H9 (cell line): ENCODE measurements at regions not wholly inside any gene's neighbourhood (a gene's known extent, or its start where the extent isn't known, plus 50 kb on each side); places are given as distances from the start of the nearest gene placed in this dataset.

ENCODE experiments used
- DNase-seq: peaks from one replicate; pipeline ENCODE4 v3.0.0-alpha.2; 2017
- H2AFZ ChIP-seq: one replicate; pipeline ENCODE4 v1.6.1; 2013; ENCODE audit warnings: mild to moderate bottlenecking, low read length, control low read depth, moderate library complexity
- H2AK5ac ChIP-seq: 2 replicates; pipeline ENCODE4 v1.6.1; 2013; ENCODE audit warnings: low read length, control low read depth, mixed read lengths; ENCODE audit not compliant: insufficient read length
- H2BK120ac ChIP-seq: one replicate; pipeline ENCODE4 v1.6.1; 2013; ENCODE audit warnings: low read depth, mild to moderate bottlenecking, low read length, control low read depth, inconsistent platforms; ENCODE audit not compliant: poor library complexity, severe bottlenecking
- H2BK12ac ChIP-seq: 2 replicates; pipeline ENCODE4 v1.6.1; 2013; ENCODE audit warnings: low read length, control low read depth, mixed read lengths, low read depth; ENCODE audit not compliant: insufficient read length
- H2BK15ac ChIP-seq: 2 replicates; pipeline ENCODE4 v1.6.1; 2013; ENCODE audit warnings: low read depth, low read length, control low read depth
- H2BK20ac ChIP-seq: one replicate; pipeline ENCODE4 v1.6.1; 2013; ENCODE audit warnings: low read depth, mild to moderate bottlenecking, low read length, control low read depth, inconsistent platforms; ENCODE audit not compliant: poor library complexity, severe bottlenecking
- H2BK5ac ChIP-seq: 2 replicates; pipeline ENCODE4 v1.6.1; 2013; ENCODE audit warnings: low read length, control low read depth, mixed read lengths; ENCODE audit not compliant: insufficient read length
- H3K14ac ChIP-seq: 2 replicates; pipeline ENCODE4 v1.6.1; 2013; ENCODE audit warnings: low read length, control low read depth; ENCODE audit not compliant: insufficient read depth
- H3K18ac ChIP-seq: 2 replicates; pipeline ENCODE4 v1.6.1; 2013; ENCODE audit warnings: low read depth, mild to moderate bottlenecking, mixed read lengths, low read length, control low read depth; ENCODE audit not compliant: insufficient read length
- H3K23ac ChIP-seq: 2 replicates; pipeline ENCODE4 v1.6.1; 2013; ENCODE audit warnings: low read length, control low read depth, mixed read lengths, low read depth; ENCODE audit not compliant: insufficient read length
- H3K23me2 ChIP-seq: 2 replicates; pipeline ENCODE4 v1.6.1; 2013; ENCODE audit warnings: low read depth, mild to moderate bottlenecking, mixed read lengths, low read length, control low read depth; ENCODE audit not compliant: insufficient read length, poor library complexity, severe bottlenecking
- H3K27ac ChIP-seq: 2 replicates; pipeline ENCODE4 v1.5.1; 2013; ENCODE audit warnings: low read length, control low read depth, mixed read lengths, low read depth; ENCODE audit not compliant: insufficient read length
- H3K27me3 ChIP-seq: 2 replicates; pipeline ENCODE4 v1.6.1; 2013; ENCODE audit warnings: low read length, control low read depth, inconsistent platforms; ENCODE audit not compliant: insufficient read depth
- H3K4ac ChIP-seq: 2 replicates; pipeline ENCODE4 v1.6.1; 2013; ENCODE audit warnings: low read depth, mild to moderate bottlenecking, control low read depth, inconsistent platforms, low read length, moderate library complexity
- H3K4me1 ChIP-seq: 2 replicates; pipeline ENCODE4 v1.6.1; 2013; ENCODE audit warnings: low read length, control low read depth, inconsistent platforms; ENCODE audit not compliant: insufficient read depth
- H3K4me2 ChIP-seq: 2 replicates; pipeline ENCODE4 v1.6.1; 2013; ENCODE audit warnings: low read length, control low read depth, mixed read lengths; ENCODE audit not compliant: insufficient read length, insufficient read depth
- H3K56ac ChIP-seq: 2 replicates; pipeline ENCODE4 v1.6.1; 2013; ENCODE audit warnings: low read depth, mild to moderate bottlenecking, mixed read lengths, low read length, control low read depth; ENCODE audit not compliant: insufficient read length
- H3K79me1 ChIP-seq: 2 replicates; pipeline ENCODE4 v1.6.1; 2013; ENCODE audit warnings: low read depth, mild to moderate bottlenecking, moderate library complexity, low read length, control low read depth, inconsistent platforms; ENCODE audit not compliant: insufficient read depth, poor library complexity, severe bottlenecking
- H3K79me2 ChIP-seq: 2 replicates; pipeline ENCODE4 v1.6.1; 2013; ENCODE audit warnings: low read length, control low read depth, inconsistent platforms; ENCODE audit not compliant: insufficient read depth
- H3K9ac ChIP-seq: 2 replicates; pipeline ENCODE4 v1.6.1; 2013; ENCODE audit warnings: low read length, control low read depth, mixed read lengths; ENCODE audit not compliant: insufficient read length; ENCODE audit errors: extremely low read depth
- H3K9me3 ChIP-seq: one replicate; pipeline ENCODE4 v1.6.1; 2013; ENCODE audit warnings: low read depth, low read length, inconsistent platforms; ENCODE audit not compliant: control insufficient read depth
- H3T11ph ChIP-seq: one replicate; pipeline ENCODE4 v1.6.1; 2013; ENCODE audit warnings: mild to moderate bottlenecking, low read length, control low read depth, inconsistent platforms
- H4K20me1 ChIP-seq: one replicate; pipeline ENCODE4 v1.6.1; 2013; ENCODE audit not compliant: control insufficient read depth, insufficient read length, insufficient read depth
- H4K5ac ChIP-seq: 2 replicates; pipeline ENCODE4 v1.6.1; 2013; ENCODE audit warnings: low read depth, mild to moderate bottlenecking, mixed read lengths, low read length, control low read depth; ENCODE audit not compliant: insufficient read length
- H4K8ac ChIP-seq: replicated peaks from 2 replicates; pipeline ENCODE4 v1.6.1; 2013; ENCODE audit warnings: low read length, control low read depth, mixed read lengths, low read depth; ENCODE audit not compliant: insufficient read length
- H4K91ac ChIP-seq: 2 replicates; pipeline ENCODE4 v1.6.1; 2013; ENCODE audit warnings: low read depth, mild to moderate bottlenecking, moderate library complexity, mixed read lengths, low read length, control low read depth; ENCODE audit not compliant: insufficient read length
- H3K27ac Mint-ChIP-seq, 3 experiments: 2 replicates in 2 of 3; 3 replicates in 1 of 3; pipeline ENCODE4 v1.8.0; 2020 to 2021; ENCODE audit warnings: mixed read lengths in 3 of 3, mild to moderate bottlenecking in 1 of 3, moderate library complexity in 1 of 3
- H3K27me3 Mint-ChIP-seq: 2 replicates; pipeline ENCODE4 v1.8.0; 2021; ENCODE audit warnings: low read depth, mild to moderate bottlenecking, moderate library complexity, mixed read lengths
- H3K36me3 Mint-ChIP-seq, 3 experiments: 2 replicates in 2 of 3; 3 replicates in 1 of 3; pipeline ENCODE4 v1.8.0; 2020 to 2021; ENCODE audit warnings: low read depth in 3 of 3, mixed read lengths in 3 of 3; ENCODE audit not compliant: insufficient read depth in 1 of 3
- H3K4me1 Mint-ChIP-seq, 2 experiments: 2 replicates each; pipeline ENCODE4 v1.8.0; 2020; ENCODE audit warnings: mixed read lengths in 2 of 2
- H3K4me3 Mint-ChIP-seq, 2 experiments: 2 replicates in 1 of 2; 3 replicates in 1 of 2; pipeline ENCODE4 v1.8.0; 2020 to 2021; ENCODE audit warnings: mild to moderate bottlenecking in 2 of 2, mixed read lengths in 2 of 2, moderate library complexity in 1 of 2
- H3K9me3 Mint-ChIP-seq, 2 experiments: 2 replicates in 1 of 2; 3 replicates in 1 of 2; pipeline ENCODE4 v1.8.0; 2020; ENCODE audit warnings: mild to moderate bottlenecking in 2 of 2, mixed read lengths in 2 of 2, moderate library complexity in 1 of 2
- WGBS: extraction: QIAGEN DNeasy Blood & Tissue Kit; methylation state at CpG from one replicate; pipeline ENCODE4 v1.1.7; 2013; ENCODE audit warnings: missing lambda C conversion rate, low lambda C conversion rate, mixed read lengths; ENCODE audit not compliant: insufficient read length; ENCODE audit errors: extremely low coverage; 5-methylcytosine and 5-hydroxymethylcytosine counted together
- TF ChIP-seq, protein P1 (sequence below): fragments of 200-600 bp; sonication (generic); conservative IDR thresholded peaks from 3 replicates; pipeline ENCODE4 v1.8.0; 2021; ENCODE audit warnings: antibody characterized with exemption, mild to moderate bottlenecking

DNA sequence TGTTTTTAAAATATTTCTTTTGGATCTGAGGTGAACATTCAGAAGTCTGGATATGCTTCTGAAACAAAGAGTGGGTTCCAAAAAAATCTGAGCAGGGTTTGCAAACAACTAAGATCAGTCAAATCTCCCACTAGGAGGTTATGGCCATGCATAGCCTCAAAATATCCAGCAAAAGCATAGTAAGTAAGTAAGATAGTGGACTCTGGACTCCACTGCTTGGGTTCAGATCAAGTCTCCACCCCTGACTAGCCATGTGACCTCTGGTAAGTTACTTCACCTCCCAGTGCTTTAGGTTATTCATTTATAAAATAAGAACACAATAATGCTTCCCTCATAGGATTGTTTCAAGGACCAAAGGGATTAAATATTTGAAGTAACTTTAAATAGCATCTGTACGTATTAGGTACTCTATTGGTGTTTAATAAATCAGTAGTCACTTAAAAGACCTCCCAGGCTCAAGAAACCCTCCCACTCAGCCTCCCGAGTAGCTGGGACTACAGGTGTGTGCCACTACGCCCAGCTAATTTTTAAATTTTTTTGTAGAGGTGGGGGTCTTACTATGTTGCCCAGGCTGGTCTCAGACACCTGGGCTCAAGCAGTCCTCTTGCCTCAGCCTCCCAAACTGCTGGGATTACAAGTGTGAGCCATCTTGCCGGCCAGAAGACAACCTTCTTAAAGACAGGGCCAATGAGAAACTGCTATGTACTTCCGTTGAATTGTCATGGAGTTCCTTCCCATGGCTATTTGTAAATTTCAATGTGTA, 95.7 kb upstream of the SOX5 start:
- Mint-ChIP-seq H3K36me3 (peaks cover 0 to 4% (median 0%) of the 10 kb centered on the region in 3 experiments; a peak in 2 of 7 replicates), H3K27me3 (no peaks in the 10 kb centered on the region), H3K4me1 (no peaks in the 10 kb centered on the region), H3K27ac (no peak overlapping the region), H3K9me3 (peaks cover 2 to 5% of the 10 kb centered on the region in 2 experiments; a peak in 1 of 5 replicates), H3K4me3 (no peak overlapping the region)
- Histone ChIP-seq H4K91ac (no peak overlapping the region), H3K27ac (no peak overlapping the region), H3T11ph (no peak overlapping the region), H3K56ac (no peak overlapping the region), H3K23ac (no peak overlapping the region), H2BK120ac (no peak overlapping the region), H2BK20ac (no peak overlapping the region), H3K4me1 (no peaks in the 10 kb centered on the region), H3K14ac (no peak overlapping the region), H4K5ac (no peak overlapping the region), H2BK15ac (no peak overlapping the region), H3K4me2 (no peak overlapping the region), H3K9ac (no peak overlapping the region), H2AFZ (no peak overlapping the region), H2BK5ac (no peak overlapping the region), H3K27me3 (no peaks in the 10 kb centered on the region), H3K23me2 (no peaks in the 10 kb centered on the region), H2BK12ac (no peak overlapping the region), H4K8ac (no peak overlapping the region), H2AK5ac (no peak overlapping the region), H3K9me3 (no peaks in the 10 kb centered on the region), H3K18ac (no peak overlapping the region), H3K79me1 (no peaks in the 10 kb centered on the region), H4K20me1 (no peaks in the 10 kb centered on the region), H3K4ac (no peak overlapping the region), H3K79me2 (no peaks in the 10 kb centered on the region)
- WGBS: no CpG with 5 or more reads among the region's 5 CpGs
- TF ChIP-seq, protein P1, sequence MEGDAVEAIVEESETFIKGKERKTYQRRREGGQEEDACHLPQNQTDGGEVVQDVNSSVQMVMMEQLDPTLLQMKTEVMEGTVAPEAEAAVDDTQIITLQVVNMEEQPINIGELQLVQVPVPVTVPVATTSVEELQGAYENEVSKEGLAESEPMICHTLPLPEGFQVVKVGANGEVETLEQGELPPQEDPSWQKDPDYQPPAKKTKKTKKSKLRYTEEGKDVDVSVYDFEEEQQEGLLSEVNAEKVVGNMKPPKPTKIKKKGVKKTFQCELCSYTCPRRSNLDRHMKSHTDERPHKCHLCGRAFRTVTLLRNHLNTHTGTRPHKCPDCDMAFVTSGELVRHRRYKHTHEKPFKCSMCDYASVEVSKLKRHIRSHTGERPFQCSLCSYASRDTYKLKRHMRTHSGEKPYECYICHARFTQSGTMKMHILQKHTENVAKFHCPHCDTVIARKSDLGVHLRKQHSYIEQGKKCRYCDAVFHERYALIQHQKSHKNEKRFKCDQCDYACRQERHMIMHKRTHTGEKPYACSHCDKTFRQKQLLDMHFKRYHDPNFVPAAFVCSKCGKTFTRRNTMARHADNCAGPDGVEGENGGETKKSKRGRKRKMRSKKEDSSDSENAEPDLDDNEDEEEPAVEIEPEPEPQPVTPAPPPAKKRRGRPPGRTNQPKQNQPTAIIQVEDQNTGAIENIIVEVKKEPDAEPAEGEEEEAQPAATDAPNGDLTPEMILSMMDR: no peak
- DNase-seq: no peak
